Activated naive CD4-positive, alpha-beta T cell treated with anti-CD3 and anti-CD28 coated beads, Interleukin-2, amount 50 U/mL, for 24 hours (primary cell): ENCODE measurements at regions not wholly inside any gene's neighbourhood (a gene's known extent, or its start where the extent isn't known, plus 50 kb on each side); places are given as distances from the start of the nearest gene placed in this dataset.
A peak's percentile ranks its signal among the peaks of the same experiment; 100 is the strongest.

Source experiments
- H3K27ac Mint-ChIP-seq: one replicate; pipeline ENCODE4 v1.8.0; 2021; ENCODE audit warnings: mild to moderate bottlenecking, mixed read lengths
- H3K27me3 Mint-ChIP-seq: one replicate; pipeline ENCODE4 v1.8.0; 2021; ENCODE audit warnings: mixed read lengths
- H3K36me3 Mint-ChIP-seq: one replicate; pipeline ENCODE4 v1.8.0; 2021; ENCODE audit warnings: mixed read lengths
- H3K4me1 Mint-ChIP-seq: one replicate; pipeline ENCODE4 v1.8.0; 2021; ENCODE audit warnings: mixed read lengths
- H3K4me3 Mint-ChIP-seq: one replicate; pipeline ENCODE4 v1.8.0; 2021; ENCODE audit warnings: mild to moderate bottlenecking, mixed read lengths
- H3K9me3 Mint-ChIP-seq: one replicate; pipeline ENCODE4 v1.8.0; 2021; ENCODE audit warnings: mixed read lengths

GRCh38 chr16:59263955-59264354 lies 529.8 kb upstream of the GOT2 start:
- H3K9me3 Mint-ChIP-seq = peaks cover 4% of the 10 kb centered on the region
- H3K4me3 Mint-ChIP-seq = no peak overlapping the region
- no peaks in the 10 kb centered on the region for H3K27me3 Mint-ChIP-seq
- no peak overlapping the region for H3K27ac Mint-ChIP-seq
- H3K36me3 Mint-ChIP-seq = no peaks in the 10 kb centered on the region
- H3K4me1 Mint-ChIP-seq = peaks cover 9% of the 10 kb centered on the region

GRCh38 chr16:59260892-59261291 lies 526.8 kb upstream of the GOT2 start:
- Mint-ChIP-seq H3K36me3 (no peaks in the 10 kb centered on the region), H3K4me1 (peaks cover 9% of the 10 kb centered on the region), H3K9me3 (peaks cover 4% of the 10 kb centered on the region), H3K27me3 (no peaks in the 10 kb centered on the region), H3K27ac (no peak overlapping the region), H3K4me3 (no peak overlapping the region)

GRCh38 chr16:59259950-59260319 lies 525.8 kb upstream of the GOT2 start:
- Mint-ChIP-seq H3K4me1 (peaks cover 9% of the 10 kb centered on the region), H3K27ac (no peak overlapping the region), H3K9me3 (peaks cover 4% of the 10 kb centered on the region), H3K36me3 (no peaks in the 10 kb centered on the region), H3K27me3 (no peaks in the 10 kb centered on the region), H3K4me3 (no peak overlapping the region)

GRCh38 chr16:59259074-59259949 lies 525.2 kb upstream of the GOT2 start:
- Mint-ChIP-seq H3K4me3 (no peak overlapping the region), H3K27ac (peak overlapping the region; percentile 31)

GRCh38 chr16:59252317-59252716 lies 518.2 kb upstream of the GOT2 start:
- no peaks in the 10 kb centered on the region for H3K27me3 Mint-ChIP-seq
- H3K27ac Mint-ChIP-seq = no peak overlapping the region
- no peak overlapping the region for H3K4me3 Mint-ChIP-seq
- no peaks in the 10 kb centered on the region for H3K4me1 Mint-ChIP-seq
- no peaks in the 10 kb centered on the region for H3K36me3 Mint-ChIP-seq
- H3K9me3 Mint-ChIP-seq = no peaks in the 10 kb centered on the region

More at GRCh38 chr16:59259074-59259949, 525.2 kb upstream of the GOT2 start:
- H3K36me3 Mint-ChIP-seq = no peaks in the 10 kb centered on the region
- H3K9me3 Mint-ChIP-seq = peaks cover 4% of the 10 kb centered on the region
- peaks cover 9% of the 10 kb centered on the region for H3K4me1 Mint-ChIP-seq
- H3K27me3 Mint-ChIP-seq = no peaks in the 10 kb centered on the region

GRCh38 chr16:59249011-59249410 lies 514.9 kb upstream of the GOT2 start:
- Mint-ChIP-seq H3K36me3 (no peaks in the 10 kb centered on the region), H3K4me1 (no peaks in the 10 kb centered on the region), H3K4me3 (no peak overlapping the region), H3K9me3 (no peaks in the 10 kb centered on the region), H3K27ac (no peak overlapping the region), H3K27me3 (no peaks in the 10 kb centered on the region)

GRCh38 chr16:59242556-59242955 lies 508.4 kb upstream of the GOT2 start:
- Mint-ChIP-seq H3K27me3 (no peaks in the 10 kb centered on the region), H3K36me3 (no peaks in the 10 kb centered on the region), H3K4me1 (no peaks in the 10 kb centered on the region)

GRCh38 chr16:59238246-59238645 lies 504.1 kb upstream of the GOT2 start:
- no peak overlapping the region for H3K4me3 Mint-ChIP-seq
- no peaks in the 10 kb centered on the region for H3K36me3 Mint-ChIP-seq
- no peak overlapping the region for H3K27ac Mint-ChIP-seq
- no peaks in the 10 kb centered on the region for H3K27me3 Mint-ChIP-seq
- H3K9me3 Mint-ChIP-seq = peaks cover 16% of the 10 kb centered on the region
- H3K4me1 Mint-ChIP-seq = no peaks in the 10 kb centered on the region

More at GRCh38 chr16:59242556-59242955, 508.4 kb upstream of the GOT2 start:
- H3K27ac Mint-ChIP-seq = no peak overlapping the region
- H3K9me3 Mint-ChIP-seq = peaks cover 10% of the 10 kb centered on the region
- no peak overlapping the region for H3K4me3 Mint-ChIP-seq

GRCh38 chr16:59236804-59237458 lies 502.8 kb upstream of the GOT2 start:
- no peak overlapping the region for H3K27ac Mint-ChIP-seq
- no peaks in the 10 kb centered on the region for H3K4me1 Mint-ChIP-seq
- no peaks in the 10 kb centered on the region for H3K36me3 Mint-ChIP-seq
- H3K9me3 Mint-ChIP-seq = peaks cover 16% of the 10 kb centered on the region
- no peaks in the 10 kb centered on the region for H3K27me3 Mint-ChIP-seq
- H3K4me3 Mint-ChIP-seq = no peak overlapping the region

GRCh38 chr16:59224401-59224800 lies 490.3 kb upstream of the GOT2 start:
- Mint-ChIP-seq H3K27ac (no peak overlapping the region), H3K9me3 (no peaks in the 10 kb centered on the region), H3K4me3 (no peak overlapping the region), H3K27me3 (peaks cover 1% of the 10 kb centered on the region), H3K4me1 (no peaks in the 10 kb centered on the region), H3K36me3 (no peaks in the 10 kb centered on the region)

- Mint-ChIP-seq H3K27ac (no peak overlapping the region), H3K4me1 (no peaks in the 10 kb centered on the region), H3K4me3 (no peak overlapping the region), H3K27me3 (no peaks in the 10 kb centered on the region), H3K36me3 (no peaks in the 10 kb centered on the region), H3K9me3 (no peaks in the 10 kb centered on the region)
These were observed 485.9 kb upstream of the GOT2 start for GRCh38 chr16:59220011-59220410.

GRCh38 chr16:59216291-59216690 lies 482.2 kb upstream of the GOT2 start:
- H3K4me3 Mint-ChIP-seq = no peak overlapping the region
- H3K36me3 Mint-ChIP-seq = no peaks in the 10 kb centered on the region
- no peak overlapping the region for H3K27ac Mint-ChIP-seq
- H3K9me3 Mint-ChIP-seq = no peaks in the 10 kb centered on the region
- no peaks in the 10 kb centered on the region for H3K27me3 Mint-ChIP-seq
- no peaks in the 10 kb centered on the region for H3K4me1 Mint-ChIP-seq

GRCh38 chr16:59214455-59214854 lies 480.3 kb upstream of the GOT2 start:
- Mint-ChIP-seq H3K27me3 (no peaks in the 10 kb centered on the region), H3K27ac (no peak overlapping the region), H3K36me3 (no peaks in the 10 kb centered on the region), H3K9me3 (no peaks in the 10 kb centered on the region), H3K4me1 (no peaks in the 10 kb centered on the region), H3K4me3 (no peak overlapping the region)

- Mint-ChIP-seq H3K4me3 (no peak overlapping the region), H3K9me3 (no peaks in the 10 kb centered on the region), H3K4me1 (no peaks in the 10 kb centered on the region), H3K27me3 (no peaks in the 10 kb centered on the region), H3K27ac (no peak overlapping the region), H3K36me3 (no peaks in the 10 kb centered on the region)
These were observed 479.8 kb upstream of the GOT2 start for GRCh38 chr16:59213952-59214351.

- Mint-ChIP-seq H3K4me3 (no peak overlapping the region), H3K36me3 (no peaks in the 10 kb centered on the region), H3K4me1 (no peaks in the 10 kb centered on the region), H3K9me3 (peaks cover under 1% of the 10 kb centered on the region), H3K27me3 (no peaks in the 10 kb centered on the region), H3K27ac (no peak overlapping the region)
These were observed 478.4 kb upstream of the GOT2 start for GRCh38 chr16:59212492-59213024.

- Mint-ChIP-seq H3K9me3 (peaks cover 6% of the 10 kb centered on the region), H3K4me1 (no peaks in the 10 kb centered on the region), H3K4me3 (no peak overlapping the region), H3K36me3 (no peaks in the 10 kb centered on the region), H3K27me3 (no peaks in the 10 kb centered on the region), H3K27ac (no peak overlapping the region)
These were observed 476.9 kb upstream of the GOT2 start for GRCh38 chr16:59210955-59211541.
